Effector memory CD8-positive, alpha-beta T cell (primary cell): ENCODE measurements at regions not wholly inside any gene's neighbourhood (a gene's known extent, or its start where the extent isn't known, plus 50 kb on each side); places are given as distances from the start of the nearest gene placed in this dataset.
"Not testable (repeated sequence)": the region's sequence is repeated elsewhere in the genome, so short reads cannot be mapped to it uniquely, and the experiment has no call there.

Experiments
- ATAC-seq: fragments of 150-1000 bp; cut with Tn5 transposase; replicated peaks from 2 replicates; pipeline ENCODE4 v1.10.0; 2021; ENCODE audit warnings: mild to moderate bottlenecking, moderate library complexity
- DNase-seq, 3 experiments: peaks; one replicate each; pipeline ENCODE4 v3.0.0; 2021
- H3K27ac Mint-ChIP-seq, 2 donors: one replicate each; pipeline ENCODE4 v1.8.0; 2022; ENCODE audit warnings: mild to moderate bottlenecking in 2 of 2, mixed read lengths in 2 of 2, moderate library complexity in 2 of 2
- H3K27me3 Mint-ChIP-seq, 2 donors: one replicate each; pipeline ENCODE4 v1.8.0; 2022; ENCODE audit warnings: mixed read lengths in 2 of 2
- H3K36me3 Mint-ChIP-seq: one replicate; pipeline ENCODE4 v1.8.0; 2022; ENCODE audit warnings: mild to moderate bottlenecking, moderate library complexity, mixed read lengths; ENCODE audit not compliant: insufficient read depth
- H3K4me1 Mint-ChIP-seq, 2 donors: one replicate each; pipeline ENCODE4 v1.8.0; 2022; ENCODE audit warnings: low read depth in 2 of 2, mixed read lengths in 2 of 2
- H3K4me3 Mint-ChIP-seq, 2 donors: one replicate each; pipeline ENCODE4 v1.8.0; 2022; ENCODE audit warnings: mild to moderate bottlenecking in 2 of 2, mixed read lengths in 2 of 2, moderate library complexity in 2 of 2
- H3K9me3 Mint-ChIP-seq, 2 donors: one replicate each; pipeline ENCODE4 v1.8.0; 2022; ENCODE audit warnings: mixed read lengths in 2 of 2

DNA sequence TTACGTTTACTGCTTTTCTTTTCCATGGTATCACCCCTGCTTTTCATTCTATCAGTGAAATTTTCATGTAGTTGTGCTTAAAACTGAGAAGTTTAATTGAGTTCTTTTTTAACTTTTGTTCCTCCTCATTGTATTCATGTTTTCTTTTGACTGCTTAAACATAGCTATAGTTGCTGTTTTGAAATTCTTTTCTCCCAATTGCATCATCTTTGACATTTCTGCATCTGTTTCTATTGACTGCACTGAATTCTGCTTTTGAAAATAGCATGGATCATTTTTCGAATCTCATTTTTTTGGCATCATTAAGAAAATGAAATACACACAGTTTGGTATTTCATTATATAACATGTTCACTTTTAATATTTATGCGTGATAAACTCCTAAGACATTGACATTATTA lies 694.9 kb downstream of the MECOM start:
- DNase-seq (no peak), ATAC-seq (no peak)
- no peaks in the 10 kb centered on the region for H3K36me3 Mint-ChIP-seq
- no peaks in the 10 kb centered on the region for H3K4me1 Mint-ChIP-seq
- H3K27me3 Mint-ChIP-seq: no peaks in the 10 kb centered on the region
- H3K9me3 Mint-ChIP-seq: peaks cover 0 to 4% of the 10 kb centered on the region in 2 donors
- no peak overlapping the region for H3K4me3 Mint-ChIP-seq
- H3K27ac Mint-ChIP-seq: no peak overlapping the region

DNA sequence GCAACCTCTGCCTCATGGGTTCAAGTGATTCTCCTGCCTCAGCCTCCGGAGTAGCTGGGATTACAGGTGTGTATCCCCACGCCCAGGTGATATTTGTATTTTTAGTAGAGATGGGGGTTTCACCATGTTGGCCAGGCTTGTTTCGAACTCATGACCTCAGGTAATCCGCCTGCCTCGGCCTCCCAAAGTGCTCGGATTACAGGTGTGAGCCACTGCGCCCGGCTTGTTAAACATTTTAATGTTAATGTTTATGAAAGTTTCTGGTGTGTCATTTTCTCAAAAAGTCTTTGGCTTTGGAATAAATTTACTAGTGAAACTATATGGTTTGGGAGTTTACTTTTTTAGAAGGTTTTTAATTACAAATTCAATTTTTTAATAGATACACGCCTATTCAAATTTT lies 698.8 kb downstream of the MECOM start:
- H3K4me3 Mint-ChIP-seq: no peak overlapping the region
- H3K27ac Mint-ChIP-seq: no peak overlapping the region
- ATAC-seq: no peak

DNA sequence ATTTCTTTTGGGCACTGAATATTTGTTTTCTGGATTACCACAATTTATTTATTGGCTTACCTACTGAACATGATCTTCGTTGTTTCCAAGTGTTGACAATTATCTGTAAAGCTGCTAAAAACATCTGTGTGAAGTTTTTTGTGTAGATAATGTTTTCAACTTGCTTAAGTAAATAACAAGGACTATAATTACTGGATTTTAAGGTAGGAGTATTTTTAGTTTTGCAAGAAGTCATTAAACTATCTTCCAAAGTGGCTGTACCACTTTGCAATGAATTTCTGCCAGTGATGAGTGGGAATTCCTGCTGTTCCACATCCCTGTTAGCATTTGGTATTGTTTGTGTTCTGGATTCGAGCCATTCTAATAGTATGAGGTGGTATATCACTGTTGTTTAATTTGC lies 702.2 kb downstream of the MECOM start:
- Mint-ChIP-seq H3K4me1 (no peaks in the 10 kb centered on the region), H3K9me3 (no peaks in the 10 kb centered on the region), H3K27me3 (no peaks in the 10 kb centered on the region), H3K27ac (no peak overlapping the region), H3K36me3 (no peaks in the 10 kb centered on the region), H3K4me3 (no peak overlapping the region)
- ATAC-seq (no peak), DNase-seq (no peak)

More for the DNA sequence above, 698.8 kb downstream of the MECOM start:
- DNase-seq: no peak
- Mint-ChIP-seq H3K36me3 (no peaks in the 10 kb centered on the region), H3K27me3 (no peaks in the 10 kb centered on the region), H3K4me1 (no peaks in the 10 kb centered on the region), H3K9me3 (no peaks in the 10 kb centered on the region)

DNA sequence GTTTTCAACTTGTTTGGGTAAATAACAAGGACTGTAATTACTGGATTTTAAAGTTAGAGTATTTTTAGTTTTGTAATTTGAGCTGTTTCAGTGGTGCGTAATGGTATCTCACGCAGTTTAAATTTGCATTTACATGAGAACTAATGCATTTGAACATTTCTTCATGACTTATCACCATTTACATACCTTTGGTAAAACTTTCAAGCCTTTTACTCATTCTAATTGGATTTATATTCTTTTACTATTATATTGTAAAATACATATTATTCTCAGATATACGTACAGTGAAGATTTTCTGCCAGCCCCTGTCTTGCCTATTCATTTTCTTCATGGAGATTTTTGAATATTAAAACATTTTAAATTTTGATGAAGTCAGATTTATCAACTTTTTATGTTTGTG lies 703.8 kb downstream of the MECOM start:
- Mint-ChIP-seq H3K4me3 (no peak overlapping the region), H3K27ac (no peak overlapping the region), H3K9me3 (no peaks in the 10 kb centered on the region), H3K4me1 (no peaks in the 10 kb centered on the region), H3K36me3 (no peaks in the 10 kb centered on the region), H3K27me3 (no peaks in the 10 kb centered on the region)
- no peak for ATAC-seq
- no peak for DNase-seq

DNA sequence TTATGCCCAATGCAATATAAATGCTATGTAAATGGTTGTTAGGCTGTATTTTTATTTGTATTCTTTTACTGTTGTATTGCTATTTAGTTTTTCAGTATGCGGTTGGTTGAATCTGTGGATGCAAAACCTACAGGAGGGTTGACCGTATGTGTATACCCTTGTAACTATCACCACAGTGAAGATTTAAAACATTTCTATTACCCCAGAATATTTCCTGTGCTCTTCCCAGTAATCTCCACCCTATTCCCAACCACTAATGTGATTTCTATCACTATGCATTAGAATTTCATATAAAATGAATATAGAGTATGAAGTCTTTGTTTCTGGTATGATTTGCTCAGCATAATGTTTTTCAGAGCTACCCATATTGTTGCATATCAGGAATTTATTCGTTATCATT lies 705.0 kb downstream of the MECOM start:
- no peak overlapping the region for H3K4me3 Mint-ChIP-seq
- peaks cover 0 to 4% of the 10 kb centered on the region in 2 donors for H3K9me3 Mint-ChIP-seq
- no peaks in the 10 kb centered on the region for H3K4me1 Mint-ChIP-seq
- DNase-seq (no peak), ATAC-seq (no peak)
- H3K27me3 Mint-ChIP-seq: no peaks in the 10 kb centered on the region
- H3K27ac Mint-ChIP-seq: no peak overlapping the region
- H3K36me3 Mint-ChIP-seq: no peaks in the 10 kb centered on the region

DNA sequence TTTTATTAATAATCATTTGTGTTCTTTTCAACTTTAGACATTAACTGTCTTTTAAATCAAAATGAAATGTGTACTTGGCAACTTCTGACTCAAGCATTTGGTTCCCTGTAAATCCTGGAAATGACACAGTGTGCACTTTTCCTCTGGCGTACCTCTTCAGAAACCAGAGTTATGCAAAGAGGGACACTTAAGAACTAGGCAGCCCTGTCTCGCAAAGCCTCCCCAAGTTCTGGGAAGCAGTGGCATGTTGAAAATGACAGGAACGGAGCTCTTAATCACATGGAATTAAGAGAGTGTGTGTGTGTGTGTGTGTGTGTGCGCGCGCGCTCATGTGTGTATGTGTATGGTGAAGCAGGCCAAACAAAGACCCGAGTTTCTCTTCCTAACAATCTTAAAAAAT lies 707.4 kb downstream of the MECOM start:
- Mint-ChIP-seq H3K9me3 (peaks cover 0 to 9% of the 10 kb centered on the region in 2 donors), H3K36me3 (no peaks in the 10 kb centered on the region), H3K27me3 (no peaks in the 10 kb centered on the region), H3K4me1 (no peaks in the 10 kb centered on the region), H3K27ac (no peak overlapping the region), H3K4me3 (no peak overlapping the region)
- ATAC-seq (no peak), DNase-seq (no peak)

DNA sequence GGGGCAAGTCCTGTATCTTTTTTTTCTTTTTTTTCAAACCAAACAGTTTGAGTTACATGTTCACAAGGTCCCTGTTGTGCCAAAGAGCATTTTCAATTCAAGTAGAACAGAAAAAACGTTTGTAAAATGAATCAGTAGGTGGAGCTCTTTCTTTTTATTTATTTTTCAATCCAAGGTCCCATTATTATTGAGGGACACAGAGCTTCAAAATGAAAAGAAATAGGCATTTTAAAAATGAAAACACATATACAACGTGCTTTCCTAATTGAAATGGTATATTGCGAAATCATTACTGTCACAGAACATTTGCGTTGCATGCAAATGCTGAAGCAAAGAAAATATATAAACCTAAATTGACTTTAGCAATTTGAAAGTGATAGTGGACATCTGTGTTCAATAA lies 711.0 kb downstream of the MECOM start:
- DNase-seq: no peak
- no peaks in the 10 kb centered on the region for H3K4me1 Mint-ChIP-seq
- H3K9me3 Mint-ChIP-seq: peaks cover 0 to 9% of the 10 kb centered on the region in 2 donors
- H3K4me3 Mint-ChIP-seq: no peak overlapping the region
- H3K27ac Mint-ChIP-seq: no peak overlapping the region
- no peaks in the 10 kb centered on the region for H3K27me3 Mint-ChIP-seq
- H3K36me3 Mint-ChIP-seq: no peaks in the 10 kb centered on the region
- ATAC-seq: no peak

DNA sequence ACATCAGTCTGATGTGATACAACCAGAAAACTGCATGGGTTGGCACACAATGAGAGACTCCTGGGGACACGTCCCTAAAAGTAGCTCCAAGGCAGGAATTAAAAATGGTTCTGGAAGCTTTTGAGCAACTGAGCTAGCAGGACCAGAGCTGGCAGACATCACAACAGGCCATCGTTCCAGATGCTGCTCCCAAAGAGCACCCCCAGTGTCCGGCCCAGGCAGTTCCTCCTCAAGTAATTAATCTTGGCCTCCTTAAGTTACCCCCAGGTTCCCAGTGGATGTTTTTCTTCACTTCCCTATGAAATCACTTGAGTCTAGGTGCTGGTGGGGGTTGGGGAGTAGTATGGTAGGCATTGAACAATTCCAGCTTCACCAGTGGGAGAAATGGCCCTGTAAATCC lies 711.6 kb downstream of the MECOM start:
- no peaks in the 10 kb centered on the region for H3K36me3 Mint-ChIP-seq
- ATAC-seq: no peak
- no peak for DNase-seq
- no peak overlapping the region for H3K4me3 Mint-ChIP-seq
- no peak overlapping the region for H3K27ac Mint-ChIP-seq
- no peaks in the 10 kb centered on the region for H3K4me1 Mint-ChIP-seq
- H3K27me3 Mint-ChIP-seq: no peaks in the 10 kb centered on the region
- peaks cover 0 to 12% of the 10 kb centered on the region in 2 donors for H3K9me3 Mint-ChIP-seq

DNA sequence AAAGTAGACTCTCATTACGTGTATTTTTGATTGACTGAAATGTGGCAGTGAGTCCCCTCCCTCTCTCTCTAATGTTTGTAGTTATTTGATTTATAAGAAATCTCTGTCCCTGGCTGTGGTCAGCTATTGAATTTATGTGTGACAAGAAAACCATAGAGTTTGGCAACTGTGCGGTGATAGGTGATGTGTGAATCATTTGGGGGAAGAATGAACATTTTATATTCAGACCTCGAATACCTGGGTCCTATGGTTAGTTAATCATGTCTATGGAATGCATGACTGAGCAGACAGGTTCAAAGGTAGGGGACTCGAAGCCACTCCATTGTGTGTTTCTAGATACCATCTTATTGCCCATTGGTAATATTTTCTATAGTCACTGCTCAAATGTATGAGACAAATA lies 712.1 kb downstream of the MECOM start:
- peaks cover 0 to 12% of the 10 kb centered on the region in 2 donors for H3K9me3 Mint-ChIP-seq
- no peaks in the 10 kb centered on the region for H3K4me1 Mint-ChIP-seq
- no peaks in the 10 kb centered on the region for H3K27me3 Mint-ChIP-seq
- DNase-seq (no peak), ATAC-seq (no peak)
- no peak overlapping the region for H3K27ac Mint-ChIP-seq
- no peak overlapping the region for H3K4me3 Mint-ChIP-seq
- H3K36me3 Mint-ChIP-seq: no peaks in the 10 kb centered on the region

DNA sequence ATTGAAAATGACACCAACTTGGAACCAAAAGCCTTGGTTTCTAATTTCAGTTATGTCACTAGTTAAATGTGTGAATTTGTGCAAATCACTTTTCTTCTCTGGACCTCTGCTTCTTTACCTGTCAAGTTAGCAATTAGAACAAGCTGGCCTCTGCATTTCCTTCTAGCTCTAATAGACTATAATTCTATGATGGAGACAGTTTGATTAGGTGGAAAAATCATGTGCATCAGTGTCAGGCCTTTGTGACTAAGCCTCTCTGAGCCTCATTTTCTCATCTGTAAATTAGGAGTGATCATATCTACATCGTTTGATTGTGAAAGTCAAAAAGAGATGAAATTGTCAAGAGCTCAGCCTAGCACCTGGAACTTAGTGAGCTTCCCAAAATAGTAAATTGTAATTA lies 712.9 kb downstream of the MECOM start:
- Mint-ChIP-seq H3K27me3 (no peaks in the 10 kb centered on the region), H3K36me3 (no peaks in the 10 kb centered on the region), H3K4me3 (no peak overlapping the region), H3K9me3 (peaks cover 0 to 12% of the 10 kb centered on the region in 2 donors), H3K27ac (no peak overlapping the region), H3K4me1 (no peaks in the 10 kb centered on the region)
- DNase-seq (no peak), ATAC-seq (no peak)

DNA sequence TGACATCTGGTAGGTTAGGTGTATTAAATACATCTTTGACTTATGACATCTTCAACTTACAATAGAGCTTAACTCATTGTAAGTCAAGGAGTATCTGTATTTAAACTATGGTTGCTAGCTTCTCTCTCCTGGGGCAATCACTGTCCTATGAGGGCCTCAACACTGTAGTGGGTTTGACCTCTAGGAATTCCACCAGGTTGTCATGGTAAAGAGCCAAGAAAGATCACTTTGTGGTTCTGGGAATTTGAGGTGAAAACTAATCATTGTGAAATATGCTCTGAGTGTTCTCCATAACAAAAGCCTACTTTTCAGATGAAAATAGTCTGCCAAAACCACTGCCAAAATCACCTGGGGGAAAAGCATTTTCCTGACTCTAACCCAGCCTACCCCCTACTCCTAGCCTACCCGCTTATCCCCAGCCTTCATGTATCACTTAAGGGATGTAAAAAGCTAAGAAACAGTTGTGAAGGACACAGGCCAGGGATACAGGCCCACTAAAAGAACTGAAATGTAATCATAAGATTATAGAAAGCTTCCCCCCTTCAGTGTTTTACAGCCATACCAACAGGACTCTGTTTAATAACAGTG lies 723.8 kb downstream of the MECOM start:
- no peak for DNase-seq
- Mint-ChIP-seq H3K27ac (no peak overlapping the region), H3K4me3 (no peak overlapping the region)

DNA sequence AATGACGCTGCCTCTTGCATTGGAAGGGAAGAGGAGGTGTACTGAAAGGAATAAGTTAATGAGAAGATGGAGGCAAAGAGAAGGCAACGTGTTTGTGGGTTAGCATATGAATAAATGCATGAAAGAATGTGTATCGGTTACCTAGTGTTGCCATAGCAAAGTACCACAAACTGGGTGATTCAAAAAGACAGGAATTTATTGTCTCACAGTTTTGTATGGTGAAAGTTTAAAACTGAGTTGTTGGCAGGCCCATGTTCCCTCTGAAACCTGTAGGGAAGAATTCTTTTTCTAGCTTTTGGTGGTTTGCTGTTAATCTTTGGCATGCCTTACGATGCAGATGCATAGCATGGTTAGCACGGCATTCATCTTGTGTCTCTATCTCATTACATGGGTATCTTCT lies 729.9 kb downstream of the MECOM start:
- no peak for ATAC-seq
- peaks cover 18 to 28% of the 10 kb centered on the region in 2 donors for H3K9me3 Mint-ChIP-seq
- no peak overlapping the region for H3K4me3 Mint-ChIP-seq
- no peaks in the 10 kb centered on the region for H3K36me3 Mint-ChIP-seq
- H3K4me1 Mint-ChIP-seq: no peaks in the 10 kb centered on the region
- no peaks in the 10 kb centered on the region for H3K27me3 Mint-ChIP-seq
- DNase-seq: no peak
- no peak overlapping the region for H3K27ac Mint-ChIP-seq

More for the DNA sequence above, 723.8 kb downstream of the MECOM start:
- peaks cover 4 to 7% of the 10 kb centered on the region in 2 donors for H3K9me3 Mint-ChIP-seq
- no peaks in the 10 kb centered on the region for H3K27me3 Mint-ChIP-seq
- no peaks in the 10 kb centered on the region for H3K4me1 Mint-ChIP-seq
- no peaks in the 10 kb centered on the region for H3K36me3 Mint-ChIP-seq
- no peak for ATAC-seq

DNA sequence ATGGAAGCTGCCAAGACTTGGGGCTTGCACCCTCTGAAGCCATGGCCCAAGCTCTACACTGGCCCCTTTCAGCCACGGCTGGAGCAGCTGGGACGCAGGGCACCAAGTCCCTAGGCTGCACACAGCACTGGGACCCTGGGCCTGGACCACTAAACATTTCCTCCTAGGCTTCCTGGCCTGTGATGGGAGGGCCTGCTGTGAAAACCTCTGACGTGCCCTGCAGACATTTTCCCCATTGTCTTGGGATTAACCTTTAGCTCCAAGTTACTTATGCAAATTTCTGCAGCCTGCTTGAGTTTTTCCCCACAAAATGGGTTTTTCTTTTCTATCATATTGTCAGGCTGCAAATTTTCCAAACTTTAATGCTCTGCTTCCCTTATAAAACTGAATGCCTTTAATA lies 733.5 kb downstream of the MECOM start:
- not testable (repeated sequence) for DNase-seq, H3K27ac Mint-ChIP-seq, H3K27me3 Mint-ChIP-seq, H3K4me1 Mint-ChIP-seq, H3K36me3 Mint-ChIP-seq, ATAC-seq, H3K4me3 Mint-ChIP-seq
- H3K9me3 Mint-ChIP-seq: peaks cover 18 to 28% of the 10 kb centered on the region in 2 donors

DNA sequence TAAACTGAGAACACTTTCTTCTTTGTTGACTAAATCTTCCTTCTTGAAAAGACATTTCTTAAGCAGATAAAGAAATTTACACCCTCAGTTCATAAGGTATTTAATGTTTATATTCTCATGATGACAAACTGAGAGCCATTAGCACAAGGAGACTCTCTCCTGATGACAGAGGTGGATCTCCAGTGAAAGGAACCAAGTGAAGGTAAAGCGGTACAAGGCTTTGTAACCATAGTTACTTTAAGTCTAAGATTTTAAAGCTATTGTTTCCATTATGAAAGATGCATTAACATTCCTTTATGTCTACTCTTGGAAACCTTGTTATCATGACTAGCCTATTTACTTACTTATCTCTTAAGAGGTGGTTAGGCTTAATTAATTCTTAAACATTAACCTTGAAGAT lies 737.1 kb downstream of the MECOM start:
- Mint-ChIP-seq H3K27ac (no peak overlapping the region), H3K4me3 (no peak overlapping the region), H3K9me3 (peaks cover 7 to 13% of the 10 kb centered on the region in 2 donors), H3K4me1 (no peaks in the 10 kb centered on the region), H3K27me3 (no peaks in the 10 kb centered on the region), H3K36me3 (no peaks in the 10 kb centered on the region)
- ATAC-seq (no peak), DNase-seq (no peak)

DNA sequence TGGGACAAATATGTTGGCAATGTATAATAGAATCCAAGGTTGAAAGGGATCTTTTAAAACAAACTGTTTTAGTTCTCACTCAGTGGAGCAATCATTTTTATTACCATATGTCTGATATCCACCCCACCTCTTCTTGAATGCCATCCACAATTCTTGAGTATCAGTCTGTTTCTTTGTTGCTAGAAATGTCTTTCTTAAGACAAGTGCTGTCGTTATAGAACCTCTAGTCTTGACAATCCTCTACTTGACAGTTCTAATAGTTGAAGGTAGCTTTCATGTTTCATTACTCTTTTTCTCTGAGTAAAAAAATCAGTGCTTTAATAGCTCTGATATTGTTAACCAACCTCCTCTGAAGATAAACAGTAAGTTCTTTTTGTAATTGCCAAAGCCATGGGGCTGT lies 737.9 kb downstream of the MECOM start:
- Mint-ChIP-seq H3K27ac (no peak overlapping the region), H3K4me1 (no peaks in the 10 kb centered on the region), H3K36me3 (no peaks in the 10 kb centered on the region), H3K27me3 (no peaks in the 10 kb centered on the region), H3K9me3 (peaks cover under 1 to 4% of the 10 kb centered on the region in 2 donors), H3K4me3 (no peak overlapping the region)
- ATAC-seq (no peak), DNase-seq (no peak)
